Esophagus (tissue), 2 donors: ENCODE measurements at regions not wholly inside any gene's neighbourhood (a gene's known extent, or its start where the extent isn't known, plus 50 kb on each side); places are given as distances from the start of the nearest gene placed in this dataset.
"Not testable (repeated sequence)": the region's sequence is repeated elsewhere in the genome, so short reads cannot be mapped to it uniquely, and the experiment has no call there.

Source experiments
- H3K27ac ChIP-seq, 2 donors: one replicate each; pipeline ENCODE4 v1.5.1; 2013; ENCODE audit warnings: low read depth in 2 of 2, mild to moderate bottlenecking in 2 of 2, inconsistent platforms in 1 of 2, low read length in 1 of 2, moderate library complexity in 1 of 2
- H3K27me3 ChIP-seq, 2 donors: one replicate each; pipeline ENCODE4 v1.6.1; 2013; ENCODE audit warnings: low read length in 2 of 2, control low read depth in 1 of 2, mild to moderate bottlenecking in 1 of 2; ENCODE audit not compliant: insufficient read depth in 2 of 2, control insufficient read depth in 1 of 2
- H3K36me3 ChIP-seq, 2 donors: one replicate each; pipeline ENCODE4 v1.6.1; 2013; ENCODE audit warnings: low read length in 1 of 2; ENCODE audit not compliant: control insufficient read depth in 2 of 2, insufficient read depth in 2 of 2
- H3K4me1 ChIP-seq, 2 donors: one replicate each; pipeline ENCODE4 v1.6.1; 2013; ENCODE audit warnings: low read length in 1 of 2; ENCODE audit not compliant: control insufficient read depth in 2 of 2, insufficient read depth in 2 of 2
- H3K4me3 ChIP-seq, 2 donors: one replicate each; pipeline ENCODE4 v1.5.1; 2013; ENCODE audit warnings: low read length in 2 of 2, mild to moderate bottlenecking in 2 of 2, low read depth in 1 of 2, moderate library complexity in 1 of 2
- H3K9me3 ChIP-seq, 2 donors: one replicate each; pipeline ENCODE4 v1.6.1; 2013; ENCODE audit warnings: mild to moderate bottlenecking in 2 of 2, low read depth in 1 of 2, low read length in 1 of 2, moderate library complexity in 1 of 2; ENCODE audit not compliant: control insufficient read depth in 2 of 2, insufficient read depth in 1 of 2
- WGBS, 2 donors: extraction: QIAGEN DNeasy Blood & Tissue Kit; methylation state at CpG; one replicate each; pipeline ENCODE4 v1.1.7; 2013; 5-methylcytosine and 5-hydroxymethylcytosine counted together
- donor health status: healthy with polysubstance abuse.
- donor health status: Bipolar disorder and iron deficiency.

- Histone ChIP-seq H3K27me3 (no peaks in the 10 kb centered on the region), H3K27ac (no peak overlapping the region), H3K36me3 (no peaks in the 10 kb centered on the region), H3K9me3 (no peaks in the 10 kb centered on the region), H3K4me1 (no peaks in the 10 kb centered on the region), H3K4me3 (no peak overlapping the region)
- WGBS, 2 donors = 83 to 84% methylated on average over 5 of the region's 5 CpGs
Measured at GRCh38 chr3:127491909-127492308, 98.6 kb downstream of the TPRA1 start.

- Histone ChIP-seq H3K4me1 (no peaks in the 10 kb centered on the region), H3K27me3 (no peaks in the 10 kb centered on the region), H3K36me3 (no peaks in the 10 kb centered on the region), H3K4me3 (no peak overlapping the region), H3K27ac (no peak overlapping the region), H3K9me3 (no peaks in the 10 kb centered on the region)
- WGBS, 2 donors = 77 to 81% methylated on average over 4 of the region's 4 CpGs
Measured at GRCh38 chr3:127491323-127491722, 99.2 kb downstream of the TPRA1 start.

- not testable (repeated sequence) for H3K9me3 ChIP-seq, H3K4me3 ChIP-seq, H3K36me3 ChIP-seq, H3K27ac ChIP-seq, H3K4me1 ChIP-seq, H3K27me3 ChIP-seq
- 36 to 57% methylated on average over 2 of the region's 2 CpGs for WGBS, 2 donors
Measured at GRCh38 chr3:127491024-127491305, 99.6 kb downstream of the TPRA1 start.

- Histone ChIP-seq H3K27me3 (no peaks in the 10 kb centered on the region), H3K9me3 (no peaks in the 10 kb centered on the region), H3K27ac (no peak overlapping the region), H3K4me1 (no peaks in the 10 kb centered on the region), H3K36me3 (no peaks in the 10 kb centered on the region), H3K4me3 (no peak overlapping the region)
- 53 to 61% methylated on average over 7 of the region's 7 CpGs for WGBS, 2 donors
Measured at GRCh38 chr3:127490271-127491023, 100.1 kb downstream of the TPRA1 start.

GRCh38 chr3:127489357-127489756 lies 101.2 kb downstream of the TPRA1 start:
- Histone ChIP-seq H3K4me1 (no peaks in the 10 kb centered on the region), H3K27me3 (no peaks in the 10 kb centered on the region), H3K27ac (no peak overlapping the region), H3K9me3 (no peaks in the 10 kb centered on the region), H3K36me3 (no peaks in the 10 kb centered on the region), H3K4me3 (no peak overlapping the region)
- WGBS, 2 donors = 90% methylated on average over 5 of the region's 5 CpGs

- H3K27me3 ChIP-seq = no peaks in the 10 kb centered on the region
- no peaks in the 10 kb centered on the region for H3K4me1 ChIP-seq
- H3K9me3 ChIP-seq = no peaks in the 10 kb centered on the region
- WGBS, 2 donors = 90 to 92% methylated on average over 3 of the region's 3 CpGs
- H3K27ac ChIP-seq = no peak overlapping the region
- no peak overlapping the region for H3K4me3 ChIP-seq
- H3K36me3 ChIP-seq = no peaks in the 10 kb centered on the region
Measured at GRCh38 chr3:127488740-127489139, 101.8 kb downstream of the TPRA1 start.

GRCh38 chr3:127488141-127488672 lies 102.3 kb downstream of the TPRA1 start:
- Histone ChIP-seq H3K27me3 (no peaks in the 10 kb centered on the region), H3K4me3 (no peak overlapping the region), H3K36me3 (no peaks in the 10 kb centered on the region), H3K4me1 (no peaks in the 10 kb centered on the region), H3K9me3 (no peaks in the 10 kb centered on the region), H3K27ac (no peak overlapping the region)
- WGBS, 2 donors = 55 to 61% methylated on average over 8 of the region's 8 CpGs

- H3K9me3 ChIP-seq = no peaks in the 10 kb centered on the region
- H3K27me3 ChIP-seq = no peaks in the 10 kb centered on the region
- H3K4me3 ChIP-seq = no peak overlapping the region
- H3K4me1 ChIP-seq = no peaks in the 10 kb centered on the region
- no peaks in the 10 kb centered on the region for H3K36me3 ChIP-seq
- no peak overlapping the region for H3K27ac ChIP-seq
- 74 to 84% methylated on average over 7 of the region's 7 CpGs for WGBS, 2 donors
Measured at GRCh38 chr3:127487196-127487595, 103.3 kb downstream of the TPRA1 start.

GRCh38 chr3:127486321-127486944 lies 104.1 kb downstream of the TPRA1 start:
- Histone ChIP-seq H3K9me3 (no peaks in the 10 kb centered on the region), H3K4me3 (no peak overlapping the region), H3K4me1 (no peaks in the 10 kb centered on the region), H3K36me3 (no peaks in the 10 kb centered on the region), H3K27me3 (no peaks in the 10 kb centered on the region), H3K27ac (no peak overlapping the region)
- 85 to 88% methylated on average over 10 of the region's 10 CpGs for WGBS, 2 donors
